ENCODE measurements at regions not wholly inside any gene's neighbourhood (a gene's known extent, or its start where the extent isn't known, plus 50 kb on each side); places are given as distances from the start of the nearest gene placed in this dataset.
A peak's percentile ranks its signal among the peaks of the same experiment; 100 is the strongest.

- FAIRE-seq: no peak
- DNase-seq (ENCODE audit: low spot score): no peak
Observed at GRCh38 chr1:193549081-193549480, 362.7 kb upstream of the B3GALT2 start.

GRCh38 chr1:193545171-193545570 lies 358.8 kb upstream of the B3GALT2 start:
- no peak for DNase-seq (ENCODE audit: low spot score)

GRCh38 chr1:193543259-193543658 lies 356.8 kb upstream of the B3GALT2 start:
- DNase-seq (ENCODE audit: low spot score): no peak
- no peak for FAIRE-seq

More at GRCh38 chr1:193545171-193545570, 358.8 kb upstream of the B3GALT2 start:
- FAIRE-seq: no peak

- no peak for FAIRE-seq
- no peak for DNase-seq (ENCODE audit: low spot score)
Observed at GRCh38 chr1:193542690-193543089, 356.3 kb upstream of the B3GALT2 start.

GRCh38 chr1:193540511-193540910 lies 354.1 kb upstream of the B3GALT2 start:
- DNase-seq (ENCODE audit: low spot score) (no peak), FAIRE-seq (no peak)

GRCh38 chr1:193539731-193540459 lies 353.5 kb upstream of the B3GALT2 start:
- DNase-seq (ENCODE audit: low spot score): no peak
- FAIRE-seq: no peak

- FAIRE-seq: no peak
- no peak for DNase-seq (ENCODE audit: low spot score)
Observed at GRCh38 chr1:193538680-193539079, 352.3 kb upstream of the B3GALT2 start.

- FAIRE-seq: no peak
- DNase-seq (ENCODE audit: low spot score): peak; percentile 0
Observed at GRCh38 chr1:193538003-193538354, 351.6 kb upstream of the B3GALT2 start.

- no peak for DNase-seq (ENCODE audit: low spot score)
- no peak for FAIRE-seq
Observed at GRCh38 chr1:193537266-193538002, 351.0 kb upstream of the B3GALT2 start.

GRCh38 chr1:193533853-193534252 lies 347.4 kb upstream of the B3GALT2 start:
- FAIRE-seq (no peak), DNase-seq (ENCODE audit: low spot score) (no peak)

- DNase-seq (ENCODE audit: low spot score): no peak
Observed at GRCh38 chr1:193525917-193526710, 339.7 kb upstream of the B3GALT2 start.

GRCh38 chr1:193525411-193525810 lies 339.0 kb upstream of the B3GALT2 start:
- no peak for FAIRE-seq

More at GRCh38 chr1:193525917-193526710, 339.7 kb upstream of the B3GALT2 start:
- FAIRE-seq: no peak

GRCh38 chr1:193524616-193525015 lies 338.2 kb upstream of the B3GALT2 start:
- DNase-seq (ENCODE audit: low spot score) (no peak), FAIRE-seq (no peak)

More at GRCh38 chr1:193525411-193525810, 339.0 kb upstream of the B3GALT2 start:
- DNase-seq (ENCODE audit: low spot score): no peak

- no peak for DNase-seq (ENCODE audit: low spot score)
- FAIRE-seq: no peak
Observed at GRCh38 chr1:193524021-193524420, 337.6 kb upstream of the B3GALT2 start.

- no peak for FAIRE-seq
Observed at GRCh38 chr1:193520472-193520871, 334.1 kb upstream of the B3GALT2 start.

GRCh38 chr1:193519922-193520321 lies 333.5 kb upstream of the B3GALT2 start:
- DNase-seq (ENCODE audit: low spot score) (no peak), FAIRE-seq (no peak)

More at GRCh38 chr1:193520472-193520871, 334.1 kb upstream of the B3GALT2 start:
- DNase-seq (ENCODE audit: low spot score): no peak

- no peak for DNase-seq (ENCODE audit: low spot score)
- no peak for FAIRE-seq
Observed at GRCh38 chr1:193516755-193517388, 330.5 kb upstream of the B3GALT2 start.

GRCh38 chr1:193514397-193514796 lies 328.0 kb upstream of the B3GALT2 start:
- FAIRE-seq (no peak), DNase-seq (ENCODE audit: low spot score) (no peak)

- FAIRE-seq (no peak), DNase-seq (ENCODE audit: low spot score) (no peak)
Observed at GRCh38 chr1:193513032-193513431, 326.6 kb upstream of the B3GALT2 start.

GRCh38 chr1:193504920-193505319 lies 318.5 kb upstream of the B3GALT2 start:
- FAIRE-seq (no peak), DNase-seq (ENCODE audit: low spot score) (no peak)

- FAIRE-seq (no peak), DNase-seq (ENCODE audit: low spot score) (no peak)
Observed at GRCh38 chr1:193498088-193498655, 311.8 kb upstream of the B3GALT2 start.
